Heart left ventricle (tissue), 16 donors: ENCODE measurements at regions not wholly inside any gene's neighbourhood (a gene's known extent, or its start where the extent isn't known, plus 50 kb on each side); places are given as distances from the start of the nearest gene placed in this dataset.

Experiments
- ATAC-seq, 4 donors: fragments of 200-7000 bp; cut with Tn5 transposase; one replicate each; pipeline ENCODE4 v1.9.1; 2020 to 2022; ENCODE audit warnings: moderate library complexity in 4 of 4, mild to moderate bottlenecking in 3 of 4, moderate number of reproducible peaks in 1 of 4
- DNase-seq, 5 donors: peaks; one replicate each; pipeline ENCODE4 v3.0.0-alpha.2; 2020
- H3K27ac ChIP-seq, 12 donors: fragments of 200-600 bp; sonication (generic) in 4 of 12; one replicate each; pipeline versions ENCODE4 v1.5.0 to v1.8.0; 2016 to 2022; ENCODE audit warnings: mild to moderate bottlenecking in 2 of 12
- H3K27me3 ChIP-seq, 9 donors: fragments of 200-600 bp; sonication (generic) in 2 of 9; one replicate each; pipeline versions ENCODE4 v1.5.1 to v1.8.0; 2016 to 2022; ENCODE audit warnings: mild to moderate bottlenecking in 3 of 9
- H3K36me3 ChIP-seq, 9 donors: fragments of 200-600 bp; sonication (generic) in 2 of 9; one replicate each; pipeline versions ENCODE4 v1.5.0 to v1.8.0; 2018 to 2022; ENCODE audit warnings: mild to moderate bottlenecking in 2 of 9
- H3K4me1 ChIP-seq, 12 donors: fragments of 200-600 bp; sonication (generic) in 4 of 12; one replicate each; pipeline versions ENCODE4 v1.5.0 to v1.8.0; 2016 to 2022; ENCODE audit warnings: mild to moderate bottlenecking in 3 of 12
- H3K4me3 ChIP-seq, 12 donors: fragments of 200-600 bp; sonication (generic) in 4 of 12; one replicate each; pipeline versions ENCODE4 v1.5.0 to v1.8.0; 2017 to 2022; ENCODE audit warnings: mild to moderate bottlenecking in 9 of 12, moderate library complexity in 4 of 12
- H3K9me3 ChIP-seq, 12 donors: fragments of 200-600 bp; sonication (generic) in 4 of 12; one replicate each; pipeline versions ENCODE4 v1.5.0 to v1.8.0; 2016 to 2022; ENCODE audit warnings: mild to moderate bottlenecking in 1 of 12
- POLR2A ChIP-seq, 2 donors: fragments of 450-650 bp; IDR thresholded peaks; one replicate each; pipeline ENCODE4 v1.6.1; 2017; ENCODE audit warnings: antibody characterized with exemption in 2 of 2, mild to moderate bottlenecking in 2 of 2, moderate library complexity in 2 of 2
- WGBS, 4 donors: extraction: QIAGEN DNeasy Blood & Tissue Kit in 2 of 4; methylation state at CpG; one replicate each; pipeline versions ENCODE4 v1.1.5 to v1.1.7; 2013 to 2018; 5-methylcytosine and 5-hydroxymethylcytosine counted together
- intact Hi-C, 10 donors: fragments of 100-400 bp; cut with DNase I; formaldehyde crosslinking; loops; one replicate each; pipeline versions ENCODE4 v1.11.1 to v1.14.2; 2022
- TF ChIP-seq, protein P1 (sequence below), 12 donors: fragments of 200-600 bp; sonication (generic) in 4 of 12; IDR thresholded peaks; one replicate each; pipeline versions ENCODE4 v1.5.0 to v1.8.0; 2018 to 2022; ENCODE audit warnings: antibody characterized with exemption in 12 of 12, mild to moderate bottlenecking in 5 of 12
- donor health status: ischemic (EF 13 %, LVEDD 7.1; RV severe dilation, severe dysfunction).
- donor health status: healthy with polysubstance abuse.
- donor health status: DM: no; HTN: yes; CAD: no.
- donor health status: DM: no; HTN: no; CAD: no.
- donor health status: ischemic (EF 25% LVEDD 6.9; RV normal size, moderate dysfunction).
- donor health status: ischemic (EF 25% LVEDD 5.7; RV mildly dilated, moderate dysfunction).
- donor health status: healthy.
- donor health status: DM: yes; HTN: yes; CAD: no.
- donor health status: ischemic (EF 35%, LVEDD 5.7; RV mildly dilated, moderate dysfunction).
- donor health status: nonischemic (EF 11% LVEDD 7.7; RV severe dilation, severe dysfunction).
- donor health status: DM: yes; HTN: yes; CAD: no.
- donor health status: PGD.
- donor health status: ischemic (EF 29% LVEDD 5.4; RV normal size, mild dysfunction).
- donor health status: nonischemic (EF 23%, LVEDD 6.1; RV moderate dilation, normal function).

- Histone ChIP-seq H3K9me3 (peaks cover 0 to 10% (median 0%) of the 10 kb centered on the region in 12 donors), H3K27ac (no peak overlapping the region), H3K27me3 (peaks cover 0 to 63% (median 0%) of the 10 kb centered on the region in 9 donors), H3K4me1 (no peaks in the 10 kb centered on the region), H3K4me3 (no peak overlapping the region), H3K36me3 (no peaks in the 10 kb centered on the region)
- TF ChIP-seq, protein P1, sequence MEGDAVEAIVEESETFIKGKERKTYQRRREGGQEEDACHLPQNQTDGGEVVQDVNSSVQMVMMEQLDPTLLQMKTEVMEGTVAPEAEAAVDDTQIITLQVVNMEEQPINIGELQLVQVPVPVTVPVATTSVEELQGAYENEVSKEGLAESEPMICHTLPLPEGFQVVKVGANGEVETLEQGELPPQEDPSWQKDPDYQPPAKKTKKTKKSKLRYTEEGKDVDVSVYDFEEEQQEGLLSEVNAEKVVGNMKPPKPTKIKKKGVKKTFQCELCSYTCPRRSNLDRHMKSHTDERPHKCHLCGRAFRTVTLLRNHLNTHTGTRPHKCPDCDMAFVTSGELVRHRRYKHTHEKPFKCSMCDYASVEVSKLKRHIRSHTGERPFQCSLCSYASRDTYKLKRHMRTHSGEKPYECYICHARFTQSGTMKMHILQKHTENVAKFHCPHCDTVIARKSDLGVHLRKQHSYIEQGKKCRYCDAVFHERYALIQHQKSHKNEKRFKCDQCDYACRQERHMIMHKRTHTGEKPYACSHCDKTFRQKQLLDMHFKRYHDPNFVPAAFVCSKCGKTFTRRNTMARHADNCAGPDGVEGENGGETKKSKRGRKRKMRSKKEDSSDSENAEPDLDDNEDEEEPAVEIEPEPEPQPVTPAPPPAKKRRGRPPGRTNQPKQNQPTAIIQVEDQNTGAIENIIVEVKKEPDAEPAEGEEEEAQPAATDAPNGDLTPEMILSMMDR (IDR thresholded peaks at IDR 0.05), result no peak
- TF ChIP-seq POLR2A (IDR thresholded peaks at IDR 0.05), result no peak
- WGBS, 4 donors, result 69 to 79% (median 77%) methylated on average over 8 of the region's 8 CpGs
- DNase-seq, result no peak
- intact Hi-C loops, result no loop called here
- ATAC-seq, result no peak
These were observed 79.1 kb upstream of the FOXB1 start for GRCh38 chr15:59924812-59925522.

- Histone ChIP-seq H3K4me1 (no peaks in the 10 kb centered on the region), H3K36me3 (no peaks in the 10 kb centered on the region), H3K27ac (no peak overlapping the region), H3K9me3 (peaks cover 0 to 10% (median 0%) of the 10 kb centered on the region in 12 donors), H3K27me3 (peaks cover 0 to 63% (median 4%) of the 10 kb centered on the region in 9 donors), H3K4me3 (no peak overlapping the region)
- 52 to 64% (median 59%) methylated on average over 6 of the region's 6 CpGs for WGBS, 4 donors
- intact Hi-C loops, result no loop called here
- no peak for TF ChIP-seq POLR2A (IDR thresholded peaks at IDR 0.05)
- TF ChIP-seq, protein P1 (IDR thresholded peaks at IDR 0.05), result no peak
- DNase-seq, result no peak
- ATAC-seq, result no peak
These were observed 80.0 kb upstream of the FOXB1 start for GRCh38 chr15:59924096-59924495.

- 81 to 87% (median 86%) methylated on average over 4 of the region's 4 CpGs for WGBS, 4 donors
- TF ChIP-seq, protein P1 (IDR thresholded peaks at IDR 0.05), result no peak
- no peak for TF ChIP-seq POLR2A (IDR thresholded peaks at IDR 0.05)
- Histone ChIP-seq H3K4me3 (no peak overlapping the region), H3K27me3 (peaks cover 0 to 58% (median 4%) of the 10 kb centered on the region in 9 donors), H3K36me3 (no peaks in the 10 kb centered on the region), H3K9me3 (peaks cover 0 to 10% (median 0%) of the 10 kb centered on the region in 12 donors), H3K4me1 (no peaks in the 10 kb centered on the region), H3K27ac (no peak overlapping the region)
- intact Hi-C loops, result no loop called here
- ATAC-seq (no peak), DNase-seq (no peak)
These were observed 80.6 kb upstream of the FOXB1 start for GRCh38 chr15:59923508-59923907.

DNA sequence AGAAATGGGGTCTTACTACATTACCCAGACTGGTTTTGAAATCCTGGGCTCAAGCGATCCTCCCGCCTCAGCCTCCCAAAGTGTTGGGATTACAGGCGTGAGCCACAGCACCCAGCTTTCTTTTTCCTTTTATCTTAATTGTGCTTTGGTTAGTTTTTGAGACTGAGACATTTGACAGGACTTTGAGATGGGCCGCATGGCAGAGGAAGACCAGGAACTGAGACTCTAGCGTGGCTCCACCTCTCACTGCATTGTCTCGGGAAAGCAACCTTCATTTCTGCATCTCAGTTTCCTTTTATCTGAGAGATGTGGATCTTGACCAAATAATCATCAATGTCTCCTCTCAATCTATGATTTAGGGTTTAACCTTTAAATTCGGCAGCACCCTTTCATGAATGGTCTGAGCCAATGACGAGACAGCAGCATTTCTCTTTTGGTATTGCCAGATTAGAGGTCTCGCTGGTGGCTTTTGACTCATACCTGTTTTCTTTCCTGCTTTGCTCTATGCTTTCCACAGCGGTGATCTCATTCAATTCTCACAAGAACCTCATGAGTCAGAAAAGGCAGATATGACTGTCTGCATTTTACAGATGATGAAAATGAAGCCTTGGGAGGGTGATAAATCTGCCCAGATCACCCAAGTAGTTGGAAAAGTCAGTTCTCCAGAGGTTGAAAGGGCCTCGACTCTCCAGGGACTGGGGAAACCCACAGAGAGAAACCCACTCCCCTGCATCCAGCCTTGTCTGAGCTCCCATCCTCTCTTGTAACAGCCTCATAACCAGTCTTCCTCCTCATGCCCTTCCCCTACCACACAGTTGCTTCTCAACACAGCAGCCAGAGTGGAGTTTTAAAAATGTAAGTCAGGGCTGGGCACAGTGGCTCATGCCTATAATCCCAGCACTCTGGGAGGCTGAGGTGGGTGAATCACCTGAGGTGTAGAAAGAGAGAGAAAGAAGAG is 84.8 kb upstream of the FOXB1 start:
- peaks cover 0 to 45% (median 4%) of the 10 kb centered on the region in 9 donors for H3K27me3 ChIP-seq
- no peaks in the 10 kb centered on the region for H3K4me1 ChIP-seq
- no peak overlapping the region for H3K27ac ChIP-seq
- no peak overlapping the region for H3K4me3 ChIP-seq
- no peaks in the 10 kb centered on the region for H3K9me3 ChIP-seq
- TF ChIP-seq, protein P1 (IDR thresholded peaks at IDR 0.05), result no peak
- TF ChIP-seq POLR2A (IDR thresholded peaks at IDR 0.05), result no peak
- WGBS, 4 donors, result 57 to 70% (median 65%) methylated on average over 11 of the region's 11 CpGs
- ATAC-seq, result no peak
- intact Hi-C loops, result no loop called here
- H3K36me3 ChIP-seq, result no peaks in the 10 kb centered on the region
- no peak for DNase-seq
